H1 (cell line): ENCODE measurements at regions not wholly inside any gene's neighbourhood (a gene's known extent, or its start where the extent isn't known, plus 50 kb on each side); places are given as distances from the start of the nearest gene placed in this dataset.

ENCODE experiments used
- CTCF ChIA-PET: fragments of 300-600 bp; sonication (Branson Sonifier 250); formaldehyde crosslinking; loops from one replicate; lab custom pipeline; 2021; ENCODE audit not compliant: partially characterized antibody; lab: Charles Lee
- POLR2A ChIA-PET: fragments of 300-600 bp; sonication (Branson Sonifier 250); formaldehyde crosslinking; loops from one replicate; lab custom pipeline; 2021; ENCODE audit warnings: inconsistent platforms; ENCODE audit not compliant: partially characterized antibody; lab: Charles Lee
- DNase-seq, 2 experiments: peaks; one replicate each; pipeline versions ENCODE4 v3.0.0 to v3.0.0-alpha.2; 2010 to 2022; ENCODE audit warnings: low spot score in 2 of 2, low read depth in 1 of 2, mixed read lengths in 1 of 2
- FAIRE-seq: peaks from 2 replicates; lab custom pipeline; 2011; peaks lifted over from hg19 to GRCh38; lab: Jason Lieb, UNC
- H2AFZ ChIP-seq: 2 replicates; pipeline ENCODE4 v1.8.1; 2012; ENCODE audit warnings: low read length, inconsistent platforms
- H2AK5ac ChIP-seq: 2 replicates; pipeline ENCODE4 v1.6.1; 2013; ENCODE audit warnings: low read depth, low read length
- H2BK120ac ChIP-seq: replicated peaks from 2 replicates; pipeline ENCODE3; 2013; ENCODE audit warnings: low read depth, low read length, inconsistent platforms
- H2BK12ac ChIP-seq: 2 replicates; pipeline ENCODE4 v1.6.1; 2013; ENCODE audit warnings: low read depth, low read length
- H2BK15ac ChIP-seq: 2 replicates; pipeline ENCODE4 v1.6.1; 2013; ENCODE audit warnings: low read length
- H2BK20ac ChIP-seq: 2 replicates; pipeline ENCODE4 v1.6.1; 2013; ENCODE audit warnings: low read length
- H2BK5ac ChIP-seq: 2 replicates; pipeline ENCODE4 v1.6.1; 2013; ENCODE audit warnings: low read depth, low read length
- H3K14ac ChIP-seq: 2 replicates; pipeline ENCODE4 v1.6.1; 2013; ENCODE audit warnings: inconsistent platforms; ENCODE audit not compliant: insufficient read length
- H3K18ac ChIP-seq: 2 replicates; pipeline ENCODE4 v1.6.1; 2013; ENCODE audit warnings: low read length; ENCODE audit errors: extremely low read depth
- H3K23ac ChIP-seq: 2 replicates; pipeline ENCODE4 v1.6.1; 2013; ENCODE audit warnings: inconsistent platforms; ENCODE audit not compliant: insufficient read length
- H3K23me2 ChIP-seq: 2 replicates; pipeline ENCODE4 v1.6.1; 2013; ENCODE audit warnings: low read depth, low read length
- H3K27ac ChIP-seq: 2 replicates; pipeline ENCODE4 v1.6.1; 2011; ENCODE audit warnings: low read depth, low read length, inconsistent platforms
- H3K27me3 ChIP-seq, 4 experiments: replicated peaks in 1 of 4; 1 replicate in 1 of 4; 2 replicates in 3 of 4; pipeline versions ENCODE4 v1.6.1 to v1.8.1; 2011 to 2013; ENCODE audit warnings: low read length in 3 of 4, mild to moderate bottlenecking in 3 of 4, inconsistent platforms in 2 of 4, mixed read lengths in 2 of 4, moderate library complexity in 1 of 4; ENCODE audit not compliant: control insufficient read depth in 3 of 4, insufficient read depth in 3 of 4; ENCODE audit errors: extremely low read depth in 1 of 4
- H3K36me3 ChIP-seq, 4 experiments: 2 replicates each; pipeline versions ENCODE4 v1.6.1 to v1.8.1; 2011 to 2013; ENCODE audit warnings: mild to moderate bottlenecking in 4 of 4, low read length in 3 of 4, moderate library complexity in 2 of 4, control low read depth in 1 of 4, inconsistent platforms in 1 of 4; ENCODE audit not compliant: insufficient read depth in 4 of 4, control insufficient read depth in 2 of 4
- H3K4ac ChIP-seq: replicated peaks from 2 replicates; pipeline ENCODE3; 2013; ENCODE audit warnings: low read length, low read depth, mixed read lengths, inconsistent platforms; ENCODE audit not compliant: insufficient read length
- H3K4me1 ChIP-seq, 4 experiments: replicated peaks in 1 of 4; 1 replicate in 1 of 4; 2 replicates in 3 of 4; pipeline versions ENCODE4 v1.6.1 to v1.8.1; 2011 to 2013; ENCODE audit warnings: low read length in 3 of 4, inconsistent platforms in 2 of 4, mixed read lengths in 1 of 4; ENCODE audit not compliant: insufficient read depth in 4 of 4, control insufficient read depth in 3 of 4
- H3K4me2 ChIP-seq, 2 experiments: 2 replicates each; pipeline versions ENCODE4 v1.6.1 to v1.8.1; 2011 to 2013; ENCODE audit warnings: low read depth in 2 of 2, low read length in 2 of 2, control low read depth in 1 of 2, inconsistent platforms in 1 of 2, mild to moderate bottlenecking in 1 of 2; ENCODE audit not compliant: insufficient read depth in 1 of 2
- H3K4me3 ChIP-seq, 4 experiments: fragments of 200-600, 300-600 bp in 1 of 4; sonication (generic), shearing (Covaris generic), sonication (Bioruptor Twin) in 1 of 4; 2 replicates each; pipeline versions ENCODE4 v1.5.1 to v1.8.1; 2011 to 2016; ENCODE audit warnings: low read length in 4 of 4, low read depth in 3 of 4, control low read depth in 2 of 4, inconsistent platforms in 2 of 4, mild to moderate bottlenecking in 2 of 4, mixed read lengths in 1 of 4, moderate library complexity in 1 of 4; ENCODE audit not compliant: insufficient read depth in 2 of 4; ENCODE audit errors: extremely low read depth in 1 of 4
- H3K56ac ChIP-seq: replicated peaks from 2 replicates; pipeline ENCODE3; 2013; ENCODE audit warnings: low read depth, mild to moderate bottlenecking, mixed read lengths, low read length, inconsistent platforms; ENCODE audit not compliant: insufficient read length
- H3K79me1 ChIP-seq: 2 replicates; pipeline ENCODE4 v1.6.1; 2013; ENCODE audit warnings: low read depth, low read length, control low read depth
- H3K79me2 ChIP-seq, 2 experiments: 2 replicates each; pipeline versions ENCODE4 v1.6.1 to v1.8.1; 2012 to 2013; ENCODE audit warnings: low read length in 2 of 2, mild to moderate bottlenecking in 2 of 2, inconsistent platforms in 1 of 2; ENCODE audit not compliant: insufficient read depth in 2 of 2, control insufficient read depth in 1 of 2
- H3K9ac ChIP-seq, 4 experiments: replicated peaks in 1 of 4; 1 replicate in 1 of 4; 2 replicates in 3 of 4; pipeline versions ENCODE4 v1.6.1 to v1.8.1; 2011 to 2013; ENCODE audit warnings: low read depth in 3 of 4, low read length in 3 of 4, control low read depth in 2 of 4, mild to moderate bottlenecking in 2 of 4, moderate library complexity in 2 of 4, inconsistent platforms in 1 of 4; ENCODE audit errors: extremely low read depth in 1 of 4
- H3K9me3 ChIP-seq, 2 experiments: 2 replicates each; pipeline versions ENCODE4 v1.6.1 to v1.8.1; 2012 to 2013; ENCODE audit warnings: mild to moderate bottlenecking in 2 of 2, moderate library complexity in 2 of 2, control low read depth in 1 of 2, inconsistent platforms in 1 of 2, low read depth in 1 of 2, low read length in 1 of 2, mixed read lengths in 1 of 2; ENCODE audit not compliant: insufficient read depth in 2 of 2
- H4K20me1 ChIP-seq, 2 experiments: replicated peaks in 1 of 2; 2 replicates each; pipeline versions ENCODE3 to v1.8.1; 2011 to 2013; ENCODE audit warnings: inconsistent platforms in 2 of 2, low read length in 2 of 2, mild to moderate bottlenecking in 1 of 2; ENCODE audit not compliant: insufficient read depth in 2 of 2, control insufficient read depth in 1 of 2
- H4K5ac ChIP-seq: 2 replicates; pipeline ENCODE4 v1.6.1; 2013; ENCODE audit warnings: low read length, low read depth, mixed read lengths, inconsistent platforms; ENCODE audit not compliant: insufficient read length
- H4K8ac ChIP-seq: 2 replicates; pipeline ENCODE4 v1.8.0; 2013; ENCODE audit warnings: mild to moderate bottlenecking, moderate library complexity, low read length, inconsistent platforms; ENCODE audit not compliant: insufficient read depth; ENCODE audit errors: extremely low read depth
- H4K91ac ChIP-seq: replicated peaks from 2 replicates; pipeline ENCODE3; 2013; ENCODE audit warnings: low read length, mixed read lengths, inconsistent platforms; ENCODE audit not compliant: insufficient read length
- BRCA1 ChIP-seq: IDR thresholded peaks from 2 replicates; pipeline ENCODE4 v1.6.1; 2012; ENCODE audit warnings: low read depth, low read length, improper control_type of control experiment
- CTBP2 ChIP-seq: IDR thresholded peaks from 2 replicates; pipeline ENCODE4 v1.7.0; 2011; ENCODE audit warnings: borderline replicate concordance, mild to moderate bottlenecking, moderate library complexity, mixed read lengths, low read length; ENCODE audit not compliant: insufficient read depth, insufficient read length
- CTCF ChIP-seq, 3 experiments: IDR thresholded peaks; 1 replicate in 2 of 3; 2 replicates in 1 of 3; pipeline versions ENCODE4 v1.5.1 to v1.6.1; 2011; ENCODE audit warnings: low read length in 3 of 3, mild to moderate bottlenecking in 3 of 3, inconsistent platforms in 2 of 3, low read depth in 1 of 3, moderate library complexity in 1 of 3; ENCODE audit not compliant: insufficient read depth in 1 of 3; ENCODE audit errors: control extremely low read depth in 1 of 3
- EZH2 ChIP-seq: fragments of 200-600 bp; sonication (generic); IDR thresholded peaks from 2 replicates; pipeline ENCODE4 v1.7.1; 2012; ENCODE audit warnings: low read depth, mild to moderate bottlenecking, moderate library complexity, low read length, inconsistent platforms; ENCODE audit not compliant: severe bottlenecking
- KDM4A ChIP-seq: IDR thresholded peaks from one replicate; pipeline ENCODE4 v1.7.1; 2012; ENCODE audit warnings: low read depth, mild to moderate bottlenecking, moderate library complexity, low read length, inconsistent platforms; ENCODE audit not compliant: severe bottlenecking
- NANOG ChIP-seq: IDR thresholded peaks from 2 replicates; pipeline ENCODE4 v1.6.1; 2011; ENCODE audit warnings: low read length, low read depth, mild to moderate bottlenecking, inconsistent platforms; ENCODE audit not compliant: insufficient read depth, poor library complexity, severe bottlenecking
- POLR2AphosphoS5 ChIP-seq: IDR thresholded peaks from 2 replicates; pipeline ENCODE4 v1.6.1; 2011; ENCODE audit warnings: low read depth, low read length
- RAD21 ChIP-seq, 2 experiments: IDR thresholded peaks in 1 of 2; conservative IDR thresholded peaks in 1 of 2; 2 replicates each; pipeline ENCODE4 v1.6.1; 2011; ENCODE audit warnings: low read depth in 2 of 2, low read length in 2 of 2, improper control_type of control experiment in 1 of 2, inconsistent platforms in 1 of 2, mild to moderate bottlenecking in 1 of 2, moderate library complexity in 1 of 2
- SIN3A ChIP-seq, 2 experiments: IDR thresholded peaks in 1 of 2; conservative IDR thresholded peaks in 1 of 2; 2 replicates each; pipeline ENCODE4 v1.6.1; 2011 to 2012; ENCODE audit warnings: low read length in 2 of 2, improper control_type of control experiment in 1 of 2, low read depth in 1 of 2, mild to moderate bottlenecking in 1 of 2
- SIRT6 ChIP-seq: IDR thresholded peaks from one replicate; pipeline ENCODE4 v1.7.1; 2012; ENCODE audit warnings: low read length, inconsistent platforms
- SP4 ChIP-seq: IDR thresholded peaks from 2 replicates; pipeline ENCODE4 v1.6.1; 2012; ENCODE audit warnings: low read length, inconsistent platforms
- YY1 ChIP-seq: IDR thresholded peaks from 2 replicates; pipeline ENCODE4 v1.6.1; 2011; ENCODE audit warnings: low read depth, mild to moderate bottlenecking, low read length
- WGBS, 2 experiments: shearing (Covaris generic) in 1 of 2; methylation state at CpG; one replicate each; pipeline versions ENCODE4 v1.1.6 to v1.1.7; 2013 to 2015; ENCODE audit warnings: low lambda C conversion rate in 2 of 2, mixed read lengths in 2 of 2, inconsistent platforms in 1 of 2, low coverage in 1 of 2, missing lambda C conversion rate in 1 of 2; ENCODE audit not compliant: insufficient replicate concordance in 2 of 2, insufficient coverage in 1 of 2, insufficient read length in 1 of 2; ENCODE audit errors: extremely low coverage in 1 of 2, missing lambda C conversion rate in 1 of 2; 5-methylcytosine and 5-hydroxymethylcytosine counted together

GRCh38 chr2:118729760-118730159 is 117.7 kb downstream of the EN1 start:
- Histone ChIP-seq H2BK20ac (no peak overlapping the region), H3K9me3 (0 out of 4 replicates have a peak, but pooled peaks cover 5 to 8% of the 10 kb centered on the region in 2 experiments), H2AFZ (no peak overlapping the region), H3K79me2 (no peaks in the 10 kb centered on the region), H3K4me3 (no peak overlapping the region), H3K56ac (no peak overlapping the region), H2BK15ac (no peak overlapping the region), H3K36me3 (peaks cover 0 to 2% (median 0%) of the 10 kb centered on the region in 4 experiments; a peak in 1 of 8 replicates), H2BK120ac (no peak overlapping the region), H3K9ac (no peak overlapping the region), H2AK5ac (no peak overlapping the region), H4K5ac (no peak overlapping the region), H2BK12ac (no peak overlapping the region), H3K23me2 (no peaks in the 10 kb centered on the region), H3K27ac (no peak overlapping the region), H3K14ac (no peak overlapping the region), H4K8ac (no peak overlapping the region), H3K4me1 (no peaks in the 10 kb centered on the region), H4K91ac (no peak overlapping the region), H3K23ac (no peak overlapping the region), H3K4me2 (no peak overlapping the region), H3K4ac (no peak overlapping the region), H4K20me1 (no peaks in the 10 kb centered on the region), H3K18ac (no peak overlapping the region), H3K79me1 (no peaks in the 10 kb centered on the region), H3K27me3 (no peaks in the 10 kb centered on the region), H2BK5ac (no peak overlapping the region)
- ChIA-PET POLR2A (no interaction called here), CTCF (no interaction called here)
- DNase-seq: no peak
- WGBS, 2 experiments: 89% methylated on average over 1 of the region's 1 CpG; no CpG with 5 or more reads in 1 of the 2 experiments
- FAIRE-seq: no peak
- TF ChIP-seq YY1 (no peak), SIN3A (conservative IDR thresholded peaks at IDR 0.05 in 1 of 2, IDR thresholded peaks at IDR 0.05 in 1 of 2; ENCODE audit: low read depth in 1 of 2, low read length in 2 of 2) (no peak), SIRT6 (no peak), BRCA1 (no peak), NANOG (no peak), EZH2 (no peak), POLR2AphosphoS5 (no peak), CTCF (IDR thresholded peaks at IDR 0.05; ENCODE audit: control extremely low read depth in 1 of 3, insufficient read depth in 1 of 3, low read depth in 1 of 3, low read length in 3 of 3) (no peak), CTBP2 (no peak), RAD21 (IDR thresholded peaks at IDR 0.05 in 1 of 2, conservative IDR thresholded peaks at IDR 0.05 in 1 of 2; ENCODE audit: low read depth in 2 of 2, low read length in 2 of 2) (no peak), KDM4A (no peak), SP4 (no peak)
